SK-N-SH treated with all-trans-retinoic acid at 6 μM for 48 hours (cell line): ENCODE measurements at regions not wholly inside any gene's neighbourhood (a gene's known extent, or its start where the extent isn't known, plus 50 kb on each side); places are given as distances from the start of the nearest gene placed in this dataset.

Experiments used
- ATAC-seq: fragments of 200-7000 bp; cut with Tn5 transposase; 3 replicates; pipeline ENCODE4 v1.9.1; 2020; ENCODE audit warnings: mild to moderate bottlenecking, moderate library complexity
- ARNTL ChIP-seq: fragments of 450-650 bp; formaldehyde crosslinking; IDR thresholded peaks from 2 replicates; pipeline ENCODE4 v1.5.0; 2020; ENCODE audit warnings: low read depth, mild to moderate bottlenecking, moderate library complexity, borderline replicate concordance
- BACH2 ChIP-seq: fragments of 250-450 bp; sonication (Bioruptor Pico); IDR thresholded peaks from 2 replicates; pipeline ENCODE4 v1.9.0; 2021; ENCODE audit warnings: mild to moderate bottlenecking, borderline replicate concordance
- CREB5 ChIP-seq: fragments of 250-450 bp; sonication (Bioruptor Pico); IDR thresholded peaks from 2 replicates; pipeline ENCODE4 v1.5.1; 2020; ENCODE audit warnings: low read depth, mild to moderate bottlenecking, moderate library complexity
- CSDC2 ChIP-seq: fragments of 250-450 bp; sonication (Bioruptor Pico); IDR thresholded peaks from 2 replicates; pipeline ENCODE4 v1.5.0; 2020; ENCODE audit warnings: mild to moderate bottlenecking, moderate library complexity
- CSRNP3 ChIP-seq: fragments of 250-450 bp; sonication (Bioruptor Pico); IDR thresholded peaks from 2 replicates; pipeline ENCODE4 v1.5.1; 2021; ENCODE audit warnings: mild to moderate bottlenecking, moderate library complexity
- GLIS3 ChIP-seq: fragments of 250-450 bp; sonication (Bioruptor Pico); IDR thresholded peaks from 2 replicates; pipeline ENCODE4 v1.5.0; 2020; ENCODE audit warnings: mild to moderate bottlenecking, moderate library complexity
- ISL1 ChIP-seq: fragments of 250-450 bp; sonication (Bioruptor Pico); IDR thresholded peaks from 2 replicates; pipeline ENCODE4 v2.1.2; 2022; ENCODE audit warnings: mild to moderate bottlenecking, moderate library complexity
- PATZ1 ChIP-seq: fragments of 250-450 bp; sonication (Bioruptor Pico); IDR thresholded peaks from 2 replicates; pipeline ENCODE4 v1.8.0; 2020; ENCODE audit warnings: mild to moderate bottlenecking, moderate library complexity, borderline replicate concordance
- POU6F1 ChIP-seq: fragments of 250-450 bp; sonication (Bioruptor Pico); IDR thresholded peaks from 2 replicates; pipeline ENCODE4 v1.8.0; 2021; ENCODE audit warnings: low read depth, mild to moderate bottlenecking, moderate library complexity, borderline replicate concordance
- PPARA ChIP-seq: fragments of 250-450 bp; sonication (Bioruptor Pico); IDR thresholded peaks from 2 replicates; pipeline ENCODE4 v1.5.0; 2020; ENCODE audit warnings: mild to moderate bottlenecking, borderline replicate concordance
- SNAI2 ChIP-seq: fragments of 250-450 bp; sonication (Bioruptor Pico); IDR thresholded peaks from 2 replicates; pipeline ENCODE4 v1.5.0; 2020; ENCODE audit warnings: mild to moderate bottlenecking, moderate library complexity
- TCF4 ChIP-seq: fragments of 250-450 bp; sonication (Bioruptor Pico); IDR thresholded peaks from 2 replicates; pipeline ENCODE4 v1.8.0; 2021; ENCODE audit warnings: mild to moderate bottlenecking, moderate library complexity, borderline replicate concordance
- TSHZ2 ChIP-seq: fragments of 250-450 bp; sonication (Bioruptor Pico); IDR thresholded peaks from 2 replicates; pipeline ENCODE4 v1.5.0; 2020; ENCODE audit warnings: mild to moderate bottlenecking, moderate library complexity
- ZC3H10 ChIP-seq: fragments of 250-450 bp; sonication (Bioruptor Pico); IDR thresholded peaks from 2 replicates; pipeline ENCODE4 v1.5.1; 2021; ENCODE audit warnings: mild to moderate bottlenecking, moderate library complexity
- ZFP3 ChIP-seq: fragments of 250-450 bp; sonication (Bioruptor Pico); IDR thresholded peaks from 2 replicates; pipeline ENCODE4 v1.5.0; 2020; ENCODE audit warnings: mild to moderate bottlenecking, moderate library complexity
- ZFP30 ChIP-seq: fragments of 450-650 bp; formaldehyde crosslinking; IDR thresholded peaks from 2 replicates; pipeline ENCODE4 v1.5.0; 2022; ENCODE audit warnings: mild to moderate bottlenecking, moderate library complexity
- ZNF565 ChIP-seq: fragments of 450-650 bp; formaldehyde crosslinking; conservative IDR thresholded peaks from 2 replicates; pipeline ENCODE4 v1.5.0; 2020; ENCODE audit warnings: low read depth, mild to moderate bottlenecking, moderate library complexity
- ZNF70 ChIP-seq: fragments of 450-650 bp; formaldehyde crosslinking; IDR thresholded peaks from 2 replicates; pipeline ENCODE4 v1.5.0; 2020; ENCODE audit warnings: mild to moderate bottlenecking, moderate library complexity
- ZNF8 ChIP-seq: fragments of 450-650 bp; formaldehyde crosslinking; IDR thresholded peaks from 2 replicates; pipeline ENCODE4 v1.5.0; 2020; ENCODE audit warnings: mild to moderate bottlenecking, moderate library complexity

- TF ChIP-seq TSHZ2 (CRISPR knock-in tag): no peak
- TF ChIP-seq ARNTL (CRISPR knock-in tag): no peak
- no peak for TF ChIP-seq POU6F1 (CRISPR knock-in tag)
- no peak for TF ChIP-seq GLIS3 (CRISPR knock-in tag)
- TF ChIP-seq, all 23 proteins: peak for 0
- no peak for ATAC-seq
Measured at GRCh38 chr10:78641693-78642092, 427.1 kb upstream of the ZMIZ1 start.

GRCh38 chr10:78642269-78642816 is 426.4 kb upstream of the ZMIZ1 start:
- TF ChIP-seq ZC3H10 (no peak), PPARA (CRISPR knock-in tag) (no peak), SNAI2 (CRISPR knock-in tag) (no peak), TSHZ2 (CRISPR knock-in tag) (no peak), CSRNP3 (no peak), CSDC2 (CRISPR knock-in tag) (no peak), CREB5 (CRISPR knock-in tag) (no peak), ZNF565 (CRISPR knock-in tag) (no peak), ARNTL (CRISPR knock-in tag) (no peak), ZFP30 (CRISPR knock-in tag) (no peak), POU6F1 (CRISPR knock-in tag) (no peak), ZNF8 (CRISPR knock-in tag) (no peak), ZNF70 (no peak), GLIS3 (CRISPR knock-in tag) (no peak), ISL1 (CRISPR knock-in tag) (no peak), ZFP3 (no peak)
- TF ChIP-seq, all 23 proteins: peak for 0
- ATAC-seq: no peak

- no peak for ATAC-seq
- no peak for TF ChIP-seq ZNF565 (CRISPR knock-in tag)
- no peak for TF ChIP-seq ZNF70
- no peak for TF ChIP-seq TSHZ2 (CRISPR knock-in tag)
- no peak for TF ChIP-seq BACH2 (CRISPR knock-in tag)
- no peak for TF ChIP-seq ZFP3
- TF ChIP-seq CSDC2 (CRISPR knock-in tag): no peak
- TF ChIP-seq PATZ1 (CRISPR knock-in tag): no peak
- TF ChIP-seq ZNF8 (CRISPR knock-in tag): no peak
- TF ChIP-seq ARNTL (CRISPR knock-in tag): no peak
- no peak for TF ChIP-seq TCF4 (CRISPR knock-in tag)
Measured at GRCh38 chr10:78643513-78643912, 425.3 kb upstream of the ZMIZ1 start.
